ENCODE measurements at regions not wholly inside any gene's neighbourhood (a gene's known extent, or its start where the extent isn't known, plus 50 kb on each side); places are given as distances from the start of the nearest gene placed in this dataset.

DNA sequence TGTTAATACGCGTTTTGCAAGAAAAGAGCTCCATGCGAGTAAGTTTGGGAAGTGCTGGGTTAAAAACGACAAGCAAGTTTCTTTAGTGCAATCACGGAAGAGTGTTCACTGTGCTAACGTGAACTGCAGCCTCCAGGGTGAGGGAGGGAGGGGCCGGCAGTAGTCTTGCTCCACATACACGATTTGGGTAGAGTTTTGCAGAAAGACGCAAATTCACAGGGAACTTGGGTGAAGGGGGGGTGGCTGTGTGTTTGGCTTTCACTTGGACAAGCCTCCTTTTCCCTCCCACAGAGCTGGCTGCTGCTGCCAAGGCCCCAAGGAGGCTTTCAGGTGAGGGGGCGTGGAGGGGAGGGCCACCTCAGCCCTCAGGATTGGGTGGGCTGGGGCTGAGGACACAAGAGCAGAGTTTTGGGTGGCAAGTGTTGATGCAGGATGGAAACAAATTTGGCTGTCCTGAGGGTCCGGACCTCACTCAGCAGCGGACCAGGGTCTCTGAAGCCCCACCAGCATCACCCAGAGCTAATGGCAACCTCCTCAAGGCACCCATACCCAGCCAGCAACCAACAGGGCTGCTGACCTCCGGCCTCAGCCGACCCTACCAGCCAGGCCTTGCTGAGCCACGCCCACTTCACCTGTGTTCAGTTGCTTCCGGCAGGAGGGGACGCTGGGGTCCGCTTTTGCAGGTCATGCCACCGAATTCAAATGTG is 204.5 kb downstream of the ERMARD start:
- Mint-ChIP-seq H3K27ac (peak overlapping the region; percentile 53 to 92 (median 89)), H3K36me3 (no peaks in the 10 kb centered on the region), H3K4me3 (peak overlapping the region; percentile 63 to 85), H3K4me1 (peaks cover 47% of the 10 kb centered on the region), H3K9me3 (peaks cover 0 to 7% (median 0%) of the 10 kb centered on the region in 7 donors), H3K27me3 (ENCODE audit: low read depth in 3 of 3) (peaks cover 1 to 5% (median 3%) of the 10 kb centered on the region in 3 donors)
- Histone ChIP-seq H3K27ac (ENCODE audit: low read depth in 1 of 2, low read length in 2 of 2) (peak overlapping the region; percentile 67 to 73), H4K20me1 (ENCODE audit: insufficient read depth, low read length) (no peaks in the 10 kb centered on the region), H3K4me2 (replicated peaks; ENCODE audit: extremely low read depth, low read length, poor library complexity, severe bottlenecking) (peak overlapping the region; percentile 70), H3K4me1 (ENCODE audit: control insufficient read depth in 1 of 2, insufficient read depth in 2 of 2, low read length in 2 of 2) (peaks cover 32% of the 10 kb centered on the region in 2 donors), H3K27me3 (ENCODE audit: control insufficient read depth in 2 of 2, insufficient read depth in 2 of 2, low read length in 2 of 2) (peaks cover 0 to 2% of the 10 kb centered on the region in 2 donors), H3K36me3 (replicated peaks in 1 of 2; ENCODE audit: control insufficient read depth in 1 of 2, insufficient read depth in 2 of 2, low read length in 2 of 2) (no peaks in the 10 kb centered on the region), H3K9ac (ENCODE audit: insufficient read depth, low read length, poor library complexity, severe bottlenecking) (peak overlapping the region; percentile 44), H3K9me3 (replicated peaks in 1 of 2; ENCODE audit: control insufficient read depth in 1 of 2, insufficient read depth in 1 of 2, low read length in 2 of 2) (no peaks in the 10 kb centered on the region), H3K4me3 (replicated peaks in 1 of 3; ENCODE audit: low read depth in 2 of 3, low read length in 3 of 3) (peak overlapping the region; percentile 21 to 66 (median 28)), H3K79me2 (ENCODE audit: insufficient read depth, low read length) (no peaks in the 10 kb centered on the region), H2AFZ (ENCODE audit: insufficient read depth, low read depth, low read length, poor library complexity, severe bottlenecking) (peak overlapping the region; percentile 63)
- WGBS (ENCODE audit: insufficient coverage), result 54% methylated on average over 17 of the region's 19 CpGs
- DNase-seq, result peak; percentile 56 to 58 (median 57)
- intact Hi-C loops (cut with micrococcal nuclease), result loop anchor here in 1 of 2 donors (10.0 kb wide), 2 partner anchors 121 to 579 kb away; no protein-coding TSS in a partner anchor
- TF ChIP-seq, protein P1, sequence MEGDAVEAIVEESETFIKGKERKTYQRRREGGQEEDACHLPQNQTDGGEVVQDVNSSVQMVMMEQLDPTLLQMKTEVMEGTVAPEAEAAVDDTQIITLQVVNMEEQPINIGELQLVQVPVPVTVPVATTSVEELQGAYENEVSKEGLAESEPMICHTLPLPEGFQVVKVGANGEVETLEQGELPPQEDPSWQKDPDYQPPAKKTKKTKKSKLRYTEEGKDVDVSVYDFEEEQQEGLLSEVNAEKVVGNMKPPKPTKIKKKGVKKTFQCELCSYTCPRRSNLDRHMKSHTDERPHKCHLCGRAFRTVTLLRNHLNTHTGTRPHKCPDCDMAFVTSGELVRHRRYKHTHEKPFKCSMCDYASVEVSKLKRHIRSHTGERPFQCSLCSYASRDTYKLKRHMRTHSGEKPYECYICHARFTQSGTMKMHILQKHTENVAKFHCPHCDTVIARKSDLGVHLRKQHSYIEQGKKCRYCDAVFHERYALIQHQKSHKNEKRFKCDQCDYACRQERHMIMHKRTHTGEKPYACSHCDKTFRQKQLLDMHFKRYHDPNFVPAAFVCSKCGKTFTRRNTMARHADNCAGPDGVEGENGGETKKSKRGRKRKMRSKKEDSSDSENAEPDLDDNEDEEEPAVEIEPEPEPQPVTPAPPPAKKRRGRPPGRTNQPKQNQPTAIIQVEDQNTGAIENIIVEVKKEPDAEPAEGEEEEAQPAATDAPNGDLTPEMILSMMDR (IDR thresholded peaks at IDR 0.05), result no peak

DNA sequence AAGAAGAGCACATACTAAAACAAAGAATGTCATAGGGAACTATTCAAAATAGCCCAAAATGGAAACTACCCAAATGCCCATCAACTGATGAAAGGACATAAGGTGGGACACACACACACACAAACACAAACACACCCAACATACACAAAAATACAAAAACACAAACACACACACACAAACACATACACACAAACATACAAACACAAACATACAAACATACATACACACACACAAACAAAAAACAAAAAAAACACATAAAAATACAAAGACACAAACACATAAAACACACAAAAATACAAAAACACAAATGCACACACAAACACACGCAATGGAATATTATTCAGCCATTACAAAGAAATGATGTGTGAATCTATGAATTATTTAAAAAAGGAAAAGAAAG is 203.6 kb downstream of the ERMARD start:
- DNase-seq, result no peak
- no peaks in the 10 kb centered on the region for H3K9me3 ChIP-seq (replicated peaks in 1 of 2; ENCODE audit: control insufficient read depth in 1 of 2, insufficient read depth in 1 of 2, low read length in 2 of 2)
- H3K4me1 ChIP-seq (ENCODE audit: control insufficient read depth in 1 of 2, insufficient read depth in 2 of 2, low read length in 2 of 2), result peaks cover 32% of the 10 kb centered on the region in 2 donors
- H3K36me3 ChIP-seq (replicated peaks in 1 of 2; ENCODE audit: control insufficient read depth in 1 of 2, insufficient read depth in 2 of 2, low read length in 2 of 2), result no peaks in the 10 kb centered on the region
- H3K9ac ChIP-seq (ENCODE audit: insufficient read depth, low read length, poor library complexity, severe bottlenecking), result no peak overlapping the region
- no peaks in the 10 kb centered on the region for H3K79me2 ChIP-seq (ENCODE audit: insufficient read depth, low read length)
- H3K4me3 ChIP-seq (replicated peaks in 1 of 3; ENCODE audit: low read depth in 2 of 3, low read length in 3 of 3), result peak overlapping the region in 2 of 3 experiments; percentile 21 to 66
- intact Hi-C loops (cut with micrococcal nuclease), result loop anchor here in 1 of 2 donors (10.0 kb wide), 2 partner anchors 120 to 580 kb away; no protein-coding TSS in a partner anchor
- Mint-ChIP-seq H3K36me3 (no peaks in the 10 kb centered on the region), H3K27ac (peak overlapping the region; percentile 42 to 92 (median 82)), H3K9me3 (peaks cover 0 to 7% (median 0%) of the 10 kb centered on the region in 7 donors), H3K27me3 (ENCODE audit: low read depth in 3 of 3) (peaks cover 1 to 5% (median 3%) of the 10 kb centered on the region in 3 donors), H3K4me3 (peak overlapping the region in 1 of 2 donors; percentile 85), H3K4me1 (peaks cover 47% of the 10 kb centered on the region)
- no peaks in the 10 kb centered on the region for H4K20me1 ChIP-seq (ENCODE audit: insufficient read depth, low read length)
- no peak overlapping the region for H2AFZ ChIP-seq (ENCODE audit: insufficient read depth, low read depth, low read length, poor library complexity, severe bottlenecking)
- H3K4me2 ChIP-seq (replicated peaks; ENCODE audit: extremely low read depth, low read length, poor library complexity, severe bottlenecking), result peak overlapping the region; percentile 70
- TF ChIP-seq, protein P1 (IDR thresholded peaks at IDR 0.05), result no peak
- WGBS (ENCODE audit: insufficient coverage), result no CpG with 5 or more reads among the region's 1 CpG
- no peaks in the 10 kb centered on the region for H3K27me3 ChIP-seq (ENCODE audit: control insufficient read depth in 2 of 2, insufficient read depth in 2 of 2, low read length in 2 of 2)
- H3K27ac ChIP-seq (ENCODE audit: low read depth in 1 of 2, low read length in 2 of 2), result peak overlapping the region in 1 of 2 donors; percentile 73

All from CD14-positive monocyte (primary cell).